K562 (cell line): ENCODE measurements at regions not wholly inside any gene's neighbourhood (a gene's known extent, or its start where the extent isn't known, plus 50 kb on each side); places are given as distances from the start of the nearest gene placed in this dataset.
A peak's percentile ranks its signal among the peaks of the same experiment; 100 is the strongest.

Experiments
- ELF1 ChIP-seq: fragments of 200-800 bp; sonication (Bioruptor generic); IDR thresholded peaks from 2 replicates; pipeline ENCODE4 v1.6.1; 2016; ENCODE audit warnings: missing genetic modification characterization, missing compliant biosample characterization
- KAT2B ChIP-seq: IDR thresholded peaks from one replicate; pipeline ENCODE4 v1.6.1; 2012; ENCODE audit warnings: low read depth, mild to moderate bottlenecking, control low read depth, inconsistent platforms, low read length, moderate library complexity
- NCOA1 ChIP-seq: fragments of 450-650 bp; IDR thresholded peaks from 2 replicates; pipeline ENCODE4 v1.6.1; 2016; ENCODE audit warnings: low read depth
- PHF21A ChIP-seq: fragments of 450-650 bp; IDR thresholded peaks from 2 replicates; pipeline ENCODE4 v1.6.1; 2017; ENCODE audit warnings: low read depth, borderline replicate concordance
- POU5F1 ChIP-seq: fragments of 150-350 bp; IDR thresholded peaks from 2 replicates; pipeline ENCODE4 v1.6.1; 2014; ENCODE audit warnings: borderline replicate concordance, low read length, low read depth, mild to moderate bottlenecking; ENCODE audit not compliant: partially characterized antibody
- RREB1 ChIP-seq: fragments of 250-450 bp; sonication (Bioruptor Pico); IDR thresholded peaks from 2 replicates; pipeline ENCODE4 v1.4.0; 2020
- SOX6 ChIP-seq: fragments of 450-650 bp; IDR thresholded peaks from 2 replicates; pipeline ENCODE4 v1.6.1; 2014; ENCODE audit warnings: mild to moderate bottlenecking
- SPI1 ChIP-seq: IDR thresholded peaks from 2 replicates; pipeline ENCODE4 v1.6.1; 2011; ENCODE audit warnings: low read depth, low read length, control low read depth, borderline replicate concordance
- TFAM ChIP-seq: fragments of 250-450 bp; sonication (Bioruptor Pico); conservative IDR thresholded peaks from 2 replicates; pipeline ENCODE4 v1.5.0; 2021; ENCODE audit warnings: mild to moderate bottlenecking, moderate library complexity
- ZBTB11 ChIP-seq, 3 experiments: fragments of 200-800 bp in 1 of 3; fragments of 250-450 bp in 1 of 3; fragments of 450-650 bp in 1 of 3; sonication (Bioruptor Pico) in 1 of 3; sonication (Bioruptor generic) in 1 of 3; formaldehyde crosslinking in 1 of 3; IDR thresholded peaks; 2 replicates each; pipeline versions ENCODE4 v1.6.1 to v1.8.0; 2016 to 2022; ENCODE audit warnings: mild to moderate bottlenecking in 2 of 3, missing genetic modification characterization in 2 of 3, missing compliant biosample characterization in 1 of 3, moderate library complexity in 1 of 3
- ZEB2 ChIP-seq: fragments of 450-650 bp; IDR thresholded peaks from 2 replicates; pipeline ENCODE4 v1.6.1; 2016
- ZNF316 ChIP-seq: fragments of 450-650 bp; IDR thresholded peaks from 2 replicates; pipeline ENCODE4 v1.6.1; 2016

GRCh38 chr10:78362406-78363022, 328.9 kb downstream of the RPS24 start (continued):
- no peak for TF ChIP-seq RREB1 (CRISPR knock-in tag)
- TF ChIP-seq TFAM (CRISPR knock-in tag), result no peak
- TF ChIP-seq NCOA1, result no peak
- TF ChIP-seq POU5F1, result no peak
- TF ChIP-seq SPI1, result peak; percentile 65
- TF ChIP-seq ZBTB11 (CRISPR knock-in tag; IDR thresholded peaks at IDR 0.05), result no peak
- TF ChIP-seq SOX6, result no peak
- no peak for TF ChIP-seq PHF21A
- TF ChIP-seq ELF1, result 0 out of 2 replicates have a peak, but pooled peaks have one; percentile 37
- TF ChIP-seq ZNF316, result peak; percentile 55
- TF ChIP-seq KAT2B, result no peak
- no peak for TF ChIP-seq ZEB2
